ENCODE measurements at regions not wholly inside any gene's neighbourhood (a gene's known extent, or its start where the extent isn't known, plus 50 kb on each side); places are given as distances from the start of the nearest gene placed in this dataset.

DNA sequence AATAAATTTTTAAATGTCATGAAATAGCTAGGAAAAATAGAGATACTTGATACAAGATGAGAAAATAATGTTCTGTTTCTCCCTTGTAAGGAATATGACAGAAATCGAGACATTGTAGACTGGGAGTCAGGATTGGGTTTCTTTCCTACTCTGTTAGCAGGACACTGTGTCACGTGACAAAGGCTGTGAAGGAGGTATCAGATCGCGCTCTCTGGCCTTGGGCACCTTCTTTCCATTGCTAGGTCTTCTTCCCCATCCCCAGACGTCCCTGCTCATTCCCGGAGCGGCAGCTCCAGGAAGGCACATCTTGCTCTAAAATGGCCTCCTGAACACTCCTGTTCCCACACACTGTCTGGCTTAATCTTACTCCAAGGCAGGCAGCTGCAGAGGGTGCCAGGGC, 133.4 kb downstream of the TM9SF2 start:
- DNase-seq: no peak

DNA sequence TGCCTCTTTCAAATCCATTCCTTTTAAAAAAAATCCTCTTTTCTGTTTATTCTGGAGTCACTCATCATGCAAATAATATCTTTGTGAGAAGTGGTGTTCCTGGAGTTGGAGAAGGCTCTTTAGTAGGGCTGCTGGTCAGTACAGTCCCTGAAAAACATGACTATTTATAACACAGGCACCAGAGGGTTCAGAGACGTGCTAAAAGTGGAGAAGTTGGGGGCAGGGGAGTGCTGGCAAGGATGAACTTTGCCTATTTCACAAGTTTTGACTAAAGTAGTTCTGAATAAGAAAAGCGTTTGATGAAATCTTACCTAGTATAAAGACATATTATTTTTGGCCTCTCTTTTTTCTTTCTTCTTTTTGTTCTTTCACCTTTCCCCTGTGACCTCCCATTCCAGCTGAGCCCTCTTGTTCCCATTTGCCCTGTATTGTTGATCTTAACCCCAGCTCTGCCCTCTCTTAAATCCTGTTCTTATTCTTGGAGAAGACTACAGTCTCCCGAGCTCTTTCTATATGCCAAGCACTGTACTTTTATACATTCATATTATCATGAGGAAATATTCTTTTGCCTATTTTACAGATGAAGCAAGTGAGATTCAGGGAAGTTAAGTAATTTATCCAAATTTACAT, 129.1 kb downstream of the TM9SF2 start:
- DNase-seq: no peak

DNA sequence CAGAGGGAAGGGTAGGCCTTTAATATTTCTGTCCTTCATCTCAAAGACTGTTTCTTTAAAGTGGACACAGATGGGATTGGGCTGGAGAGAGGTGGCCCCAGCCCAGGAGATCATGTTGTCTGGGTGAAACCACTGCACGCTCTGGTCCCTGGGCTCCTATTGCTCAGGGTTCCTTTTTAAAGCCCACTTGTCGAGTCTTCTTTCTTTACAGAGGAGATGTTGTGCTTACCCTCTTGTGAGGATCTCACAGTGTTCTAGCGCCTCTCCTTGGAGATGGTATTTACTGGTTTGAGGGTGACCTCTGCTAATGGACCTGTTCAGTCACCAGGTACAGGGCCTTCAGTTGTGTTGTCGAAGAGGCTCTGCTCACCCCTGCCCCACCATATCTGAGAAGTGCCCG, 128.4 kb downstream of the TM9SF2 start:
- DNase-seq: no peak

DNA sequence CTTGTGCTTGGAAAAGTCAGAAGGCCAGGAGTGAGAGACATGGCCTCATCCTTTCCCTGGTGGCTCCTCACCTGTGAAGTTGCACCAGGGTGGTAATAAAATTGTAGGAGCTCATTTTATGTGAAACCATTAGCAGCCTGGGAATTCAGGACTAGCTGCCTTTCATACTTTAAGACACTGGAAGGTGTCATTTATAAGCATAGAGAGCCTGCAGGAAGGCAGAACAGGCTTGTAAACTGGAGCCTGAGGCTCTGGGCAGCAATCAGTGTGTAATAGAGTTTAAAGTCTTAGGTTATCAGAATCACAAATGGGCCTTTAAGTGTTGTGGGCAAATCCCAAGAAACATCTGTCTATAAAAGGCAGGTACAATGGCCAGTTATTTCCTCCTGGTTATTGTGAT, 127.2 kb downstream of the TM9SF2 start:
- no peak for DNase-seq

DNA sequence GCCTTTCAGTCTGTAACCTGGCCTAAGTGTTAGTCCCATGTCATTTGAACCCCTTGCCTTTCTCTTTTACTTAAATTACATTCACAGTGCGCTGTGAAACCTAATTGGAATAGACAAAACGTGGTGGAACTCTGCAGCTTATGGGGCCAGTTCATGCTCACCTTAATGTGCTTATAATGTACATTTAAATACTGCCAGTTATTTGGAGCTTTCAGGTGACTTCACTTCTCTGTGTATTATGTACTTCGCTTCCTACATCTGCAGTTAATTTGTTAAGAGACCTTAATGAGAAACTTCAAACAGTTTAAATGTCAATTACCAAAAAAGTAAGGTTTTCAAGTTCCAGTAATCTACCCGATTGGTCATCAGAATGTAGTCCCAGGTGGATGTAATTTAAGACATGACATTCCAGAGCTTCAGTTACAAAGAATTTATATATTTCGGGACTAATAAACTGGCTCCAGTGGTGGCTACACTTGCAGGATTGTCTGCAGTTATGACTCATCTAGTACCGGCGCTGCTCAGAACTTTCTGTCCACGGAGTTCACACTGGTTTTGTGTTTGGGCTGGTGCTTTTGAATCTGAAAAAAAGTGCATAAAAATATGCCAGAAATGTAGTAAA, 125.3 kb downstream of the TM9SF2 start:
- no peak for DNase-seq

DNA sequence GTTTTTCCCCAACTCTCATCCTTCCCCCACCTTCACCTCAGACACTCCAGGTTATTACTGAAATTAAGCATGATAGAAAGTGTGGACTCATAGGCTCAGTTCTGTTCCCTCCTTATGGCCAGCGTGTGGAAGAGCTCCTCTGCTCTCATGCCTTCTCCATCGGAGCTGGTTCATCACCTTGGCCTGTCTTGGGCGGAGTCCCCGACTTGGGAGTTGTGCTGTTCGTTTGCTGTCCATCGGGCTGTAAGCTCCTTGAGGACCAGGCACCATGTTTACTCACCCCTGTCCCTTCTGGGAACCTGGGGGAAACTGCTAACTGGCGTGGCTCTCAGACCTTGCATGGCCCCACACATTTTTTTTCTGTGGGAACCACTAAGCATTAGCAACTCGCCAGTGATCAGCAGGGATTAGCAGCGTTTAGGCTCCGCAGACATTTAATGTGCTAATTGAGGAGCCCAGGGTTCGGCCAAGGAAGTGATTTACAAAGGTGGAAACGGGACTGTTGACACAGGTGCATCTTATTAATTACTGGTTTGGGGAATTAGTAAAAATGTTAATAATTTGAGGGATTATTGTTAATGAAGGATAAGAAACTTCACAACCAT, 123.8 kb downstream of the TM9SF2 start:
- DNase-seq: no peak

DNA sequence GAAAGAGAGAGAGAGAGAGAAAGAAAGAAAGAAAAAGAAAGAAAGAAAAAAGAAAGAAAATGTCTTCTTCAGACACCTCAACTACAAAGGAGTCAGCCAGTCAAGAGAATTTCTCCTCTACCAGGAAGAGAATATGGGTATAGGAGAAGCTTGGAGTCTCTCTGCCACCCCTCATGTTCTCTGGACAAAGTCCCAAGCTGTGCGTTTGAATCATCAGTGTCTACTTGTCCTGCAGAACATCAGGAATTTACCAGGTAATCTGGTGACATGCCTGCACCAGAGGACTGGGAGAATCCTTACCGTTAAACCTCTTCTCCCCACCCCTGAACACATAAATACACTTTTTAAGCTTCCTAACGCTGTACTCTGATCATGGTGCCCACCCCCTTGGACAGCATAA, 119.5 kb downstream of the TM9SF2 start:
- no peak for DNase-seq

DNA sequence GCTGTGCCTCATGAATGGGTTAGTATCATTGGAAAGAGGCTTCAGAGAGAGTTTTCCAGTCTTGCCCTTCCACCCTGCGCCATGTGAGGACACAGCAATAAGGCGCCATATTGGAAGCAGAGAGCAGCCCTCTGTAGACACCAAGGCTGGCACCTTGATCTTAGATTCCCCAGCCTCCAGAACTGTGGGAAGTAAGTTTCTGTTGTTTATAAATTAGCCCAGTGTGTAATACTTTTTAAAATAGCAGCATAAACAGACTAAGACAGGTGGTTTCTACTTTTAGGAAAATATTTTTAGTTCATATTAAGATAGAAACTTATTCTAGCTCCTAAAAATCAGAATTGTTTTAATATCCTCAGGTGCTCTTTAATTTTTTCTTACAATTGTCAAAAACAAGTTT, 117.9 kb downstream of the TM9SF2 start:
- no peak for DNase-seq

DNA sequence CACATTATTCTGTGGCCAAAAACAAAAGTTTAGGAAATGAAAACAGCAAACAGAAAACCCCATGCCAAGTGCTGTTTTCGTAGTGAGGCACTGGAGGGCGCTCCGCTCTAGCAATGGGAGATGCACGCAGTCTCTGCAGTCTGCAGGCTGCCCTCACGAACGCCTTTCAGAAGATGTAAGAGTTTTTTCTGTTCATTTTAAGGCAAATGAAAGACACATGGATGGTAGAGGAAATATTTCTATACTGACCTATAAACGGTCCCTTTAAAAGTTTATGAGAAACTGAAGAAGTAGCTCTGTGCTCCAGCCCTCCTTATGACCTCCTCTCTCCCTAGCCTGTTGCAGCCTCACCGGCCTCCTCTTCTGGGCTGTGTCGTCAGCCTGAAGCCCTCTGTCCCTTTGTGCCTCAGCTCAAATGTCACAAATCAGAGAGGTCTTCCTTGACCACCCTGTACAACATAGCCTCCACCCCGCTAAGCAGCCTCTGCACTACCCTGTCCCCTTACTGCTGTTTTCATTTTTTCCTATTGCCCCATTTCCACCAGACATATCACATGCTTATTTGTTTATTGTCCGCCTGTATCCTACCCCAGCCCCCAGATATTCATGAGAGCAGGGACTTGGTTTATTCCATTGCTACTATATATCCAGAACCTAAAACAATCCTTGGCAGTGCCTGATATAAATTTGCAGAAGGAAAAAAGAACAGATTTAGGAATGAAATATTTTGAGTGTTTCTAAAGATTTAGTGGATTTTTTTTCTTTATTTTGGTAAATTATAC, 116.4 kb downstream of the TM9SF2 start:
- DNase-seq: peak; percentile 55

DNA sequence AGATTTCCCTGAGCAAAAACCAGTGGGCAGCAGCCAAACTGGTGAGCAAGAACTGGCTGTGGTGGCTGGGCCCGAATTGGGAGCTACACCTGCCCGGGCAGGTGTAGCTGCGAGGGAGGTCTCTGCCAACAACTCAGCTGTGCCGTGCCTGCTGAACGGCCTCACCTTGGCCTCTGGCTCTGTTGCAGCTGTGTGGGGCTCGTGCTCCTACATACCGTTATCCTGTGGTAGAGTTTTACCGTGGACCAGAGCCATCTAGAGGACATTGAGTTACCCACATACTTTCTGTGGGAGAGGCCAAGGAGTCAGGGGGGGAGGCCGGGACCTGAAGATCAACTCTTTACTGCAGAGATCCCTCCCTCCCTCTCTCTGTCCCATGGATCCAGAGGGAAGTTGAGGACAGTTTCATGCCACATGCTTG, 113.2 kb downstream of the TM9SF2 start:
- peak; percentile 37 for DNase-seq

Measured in SHP77 treated with DMSO at 0.1 percent for 48 hours (cell line).